Breast epithelium (tissue), 3 donors: ENCODE measurements at regions not wholly inside any gene's neighbourhood (a gene's known extent, or its start where the extent isn't known, plus 50 kb on each side); places are given as distances from the start of the nearest gene placed in this dataset.

ENCODE experiments used
- POLR2A ChIP-seq: fragments of 450-650 bp; IDR thresholded peaks from one replicate; pipeline ENCODE4 v1.6.1; 2016; ENCODE audit warnings: antibody characterized with exemption, mild to moderate bottlenecking, moderate library complexity
- POLR2AphosphoS5 ChIP-seq, 3 donors: sonication (generic); formaldehyde crosslinking; IDR thresholded peaks; one replicate each; pipeline ENCODE4 v1.6.1; 2017; ENCODE audit warnings: antibody characterized with exemption in 3 of 3
- TF ChIP-seq, protein P1 (sequence below), 3 donors: fragments of 450-650 bp; IDR thresholded peaks; one replicate each; pipeline ENCODE4 v1.5.1; 2016 to 2017; ENCODE audit warnings: antibody characterized with exemption in 3 of 3, mild to moderate bottlenecking in 3 of 3, moderate library complexity in 3 of 3

DNA sequence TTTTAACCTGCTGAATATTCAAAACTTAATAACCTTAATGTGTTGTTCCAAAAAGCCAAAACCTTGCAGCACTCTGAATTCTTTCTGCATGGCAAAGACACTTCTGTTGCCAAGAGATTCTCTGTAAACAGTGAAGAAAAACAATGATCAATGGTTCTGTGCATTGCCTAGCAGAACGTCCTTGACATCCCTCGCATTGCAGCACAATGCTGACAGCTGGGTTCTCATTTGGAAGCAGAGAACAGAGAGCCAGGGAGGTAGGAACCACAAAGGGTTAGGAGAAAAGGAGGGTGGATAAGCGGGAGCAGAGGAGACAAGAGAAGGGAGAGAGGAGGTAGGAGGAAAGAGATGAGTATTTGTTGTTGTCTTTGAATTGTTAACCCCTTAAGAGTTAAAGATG is 501.1 kb downstream of the NAV3 start:
- no peak for TF ChIP-seq POLR2A
- TF ChIP-seq POLR2AphosphoS5 (IDR thresholded peaks at IDR 0.05) = no peak
- TF ChIP-seq, protein P1, sequence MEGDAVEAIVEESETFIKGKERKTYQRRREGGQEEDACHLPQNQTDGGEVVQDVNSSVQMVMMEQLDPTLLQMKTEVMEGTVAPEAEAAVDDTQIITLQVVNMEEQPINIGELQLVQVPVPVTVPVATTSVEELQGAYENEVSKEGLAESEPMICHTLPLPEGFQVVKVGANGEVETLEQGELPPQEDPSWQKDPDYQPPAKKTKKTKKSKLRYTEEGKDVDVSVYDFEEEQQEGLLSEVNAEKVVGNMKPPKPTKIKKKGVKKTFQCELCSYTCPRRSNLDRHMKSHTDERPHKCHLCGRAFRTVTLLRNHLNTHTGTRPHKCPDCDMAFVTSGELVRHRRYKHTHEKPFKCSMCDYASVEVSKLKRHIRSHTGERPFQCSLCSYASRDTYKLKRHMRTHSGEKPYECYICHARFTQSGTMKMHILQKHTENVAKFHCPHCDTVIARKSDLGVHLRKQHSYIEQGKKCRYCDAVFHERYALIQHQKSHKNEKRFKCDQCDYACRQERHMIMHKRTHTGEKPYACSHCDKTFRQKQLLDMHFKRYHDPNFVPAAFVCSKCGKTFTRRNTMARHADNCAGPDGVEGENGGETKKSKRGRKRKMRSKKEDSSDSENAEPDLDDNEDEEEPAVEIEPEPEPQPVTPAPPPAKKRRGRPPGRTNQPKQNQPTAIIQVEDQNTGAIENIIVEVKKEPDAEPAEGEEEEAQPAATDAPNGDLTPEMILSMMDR (IDR thresholded peaks at IDR 0.05) = no peak
